Hepatocyte (in vitro differentiated cells): ENCODE measurements at regions not wholly inside any gene's neighbourhood (a gene's known extent, or its start where the extent isn't known, plus 50 kb on each side); places are given as distances from the start of the nearest gene placed in this dataset.

Source experiments
- DNase-seq: peaks from one replicate; pipeline ENCODE4 v3.0.0-alpha.2; 2016; ENCODE audit warnings: low spot score
- H2AFZ ChIP-seq: fragments of 200-600 bp; sonication (generic); 2 replicates; pipeline ENCODE4 v1.6.0; 2016; ENCODE audit warnings: antibody characterized with exemption, mild to moderate bottlenecking
- H3K27ac ChIP-seq: fragments of 200-600 bp; sonication (generic); 2 replicates; pipeline ENCODE4 v1.5.1; 2016; ENCODE audit warnings: mild to moderate bottlenecking
- H3K27me3 ChIP-seq: fragments of 200-600 bp; sonication (generic); 2 replicates; pipeline ENCODE4 v1.6.1; 2016
- H3K36me3 ChIP-seq: fragments of 200-600 bp; sonication (generic); replicated peaks from 2 replicates; pipeline ENCODE4 v1.5.1; 2016; ENCODE audit warnings: low read depth; ENCODE audit not compliant: insufficient read depth
- H3K4me1 ChIP-seq: fragments of 200-600 bp; sonication (generic); 2 replicates; pipeline ENCODE4 v1.5.1; 2016; ENCODE audit warnings: mild to moderate bottlenecking, moderate library complexity; ENCODE audit not compliant: insufficient read depth
- H3K4me2 ChIP-seq: fragments of 200-600 bp; sonication (generic); 2 replicates; pipeline ENCODE4 v1.6.0; 2016
- H3K4me3 ChIP-seq: fragments of 200-600 bp; sonication (generic); 2 replicates; pipeline ENCODE4 v1.5.1; 2016; ENCODE audit warnings: mild to moderate bottlenecking
- H3K79me2 ChIP-seq: fragments of 200-600 bp; sonication (generic); 2 replicates; pipeline ENCODE4 v1.6.0; 2017; ENCODE audit warnings: mild to moderate bottlenecking
- H3K9me2 ChIP-seq: fragments of 200-600 bp; sonication (generic); replicated peaks from 2 replicates; pipeline ENCODE4 v1.6.0; 2017; ENCODE audit warnings: mild to moderate bottlenecking; ENCODE audit not compliant: insufficient read depth
- H3K9me3 ChIP-seq: fragments of 200-600 bp; sonication (generic); 2 replicates; pipeline ENCODE4 v1.5.1; 2016; ENCODE audit warnings: low read depth, mild to moderate bottlenecking
- H4K20me1 ChIP-seq: fragments of 200-600 bp; sonication (generic); 2 replicates; pipeline ENCODE4 v1.6.0; 2016; ENCODE audit warnings: mild to moderate bottlenecking; ENCODE audit not compliant: insufficient read depth, poor library complexity, severe bottlenecking
- CTCF ChIP-seq: fragments of 200-600 bp; sonication (generic); IDR thresholded peaks from 2 replicates; pipeline ENCODE4 v1.5.1; 2016; ENCODE audit warnings: antibody characterized with exemption, mild to moderate bottlenecking; ENCODE audit not compliant: poor library complexity
- EZH2 ChIP-seq: fragments of 200-600 bp; sonication (generic); IDR thresholded peaks from 2 replicates; pipeline ENCODE4 v1.6.1; 2016; ENCODE audit warnings: antibody characterized with exemption, mild to moderate bottlenecking, borderline replicate concordance
- EZH2phosphoT487 ChIP-seq: fragments of 200-600 bp; sonication (generic); IDR thresholded peaks from one replicate; pipeline ENCODE4 v1.6.1; 2018; ENCODE audit warnings: antibody characterized with exemption, mild to moderate bottlenecking, low read depth, moderate library complexity; ENCODE audit not compliant: unreplicated experiment, severe bottlenecking
- WGBS: methylation state at CpG from one replicate; pipeline ENCODE4 v1.1.6; 2016; ENCODE audit warnings: low lambda C conversion rate; ENCODE audit errors: missing lambda C conversion rate; 5-methylcytosine and 5-hydroxymethylcytosine counted together

GRCh38 chr10:70939441-70940003, 51.2 kb upstream of the PCBD1 start:
- H3K27me3 ChIP-seq, result peaks cover 5% of the 10 kb centered on the region
- no peaks in the 10 kb centered on the region for H3K9me2 ChIP-seq
- no peaks in the 10 kb centered on the region for H3K4me1 ChIP-seq
- H3K9me3 ChIP-seq, result no peaks in the 10 kb centered on the region
- H4K20me1 ChIP-seq, result no peaks in the 10 kb centered on the region
- no peak overlapping the region for H3K27ac ChIP-seq
- H3K79me2 ChIP-seq, result no peaks in the 10 kb centered on the region
- H2AFZ ChIP-seq, result no peak overlapping the region
- no peak overlapping the region for H3K4me3 ChIP-seq
- no peak for DNase-seq
- 68% methylated on average over 1 of the region's 1 CpG for WGBS
- no peak for TF ChIP-seq CTCF
- TF ChIP-seq EZH2phosphoT487, result no peak
- TF ChIP-seq EZH2, result no peak
- no peaks in the 10 kb centered on the region for H3K36me3 ChIP-seq
- no peak overlapping the region for H3K4me2 ChIP-seq

GRCh38 chr10:70940834-70941568, 52.6 kb upstream of the PCBD1 start:
- Histone ChIP-seq H3K4me3 (no peak overlapping the region), H3K4me1 (no peaks in the 10 kb centered on the region), H3K27ac (no peak overlapping the region), H3K4me2 (no peak overlapping the region), H3K9me3 (no peaks in the 10 kb centered on the region), H2AFZ (no peak overlapping the region), H3K79me2 (no peaks in the 10 kb centered on the region), H3K9me2 (no peaks in the 10 kb centered on the region), H3K36me3 (no peaks in the 10 kb centered on the region), H4K20me1 (no peaks in the 10 kb centered on the region), H3K27me3 (peaks cover 5% of the 10 kb centered on the region)
- peak; percentile 51 for DNase-seq
- TF ChIP-seq CTCF (no peak), EZH2 (no peak), EZH2phosphoT487 (no peak)
- 68% methylated on average over 6 of the region's 6 CpGs for WGBS

GRCh38 chr10:70942125-70942524, 53.8 kb upstream of the PCBD1 start:
- Histone ChIP-seq H3K27ac (no peak overlapping the region), H3K4me2 (no peak overlapping the region), H3K9me3 (no peaks in the 10 kb centered on the region), H4K20me1 (no peaks in the 10 kb centered on the region), H3K27me3 (peaks cover 5% of the 10 kb centered on the region), H2AFZ (no peak overlapping the region), H3K4me3 (no peak overlapping the region), H3K9me2 (no peaks in the 10 kb centered on the region), H3K4me1 (no peaks in the 10 kb centered on the region), H3K36me3 (no peaks in the 10 kb centered on the region), H3K79me2 (no peaks in the 10 kb centered on the region)
- TF ChIP-seq EZH2phosphoT487, result no peak
- no peak for TF ChIP-seq EZH2
- TF ChIP-seq CTCF, result no peak
- 98% methylated on average over 6 of the region's 6 CpGs for WGBS
- DNase-seq, result no peak
